ENCODE measurements at regions not wholly inside any gene's neighbourhood (a gene's known extent, or its start where the extent isn't known, plus 50 kb on each side); places are given as distances from the start of the nearest gene placed in this dataset.

GRCh38 chrX:829145-829544 lies 198.6 kb downstream of the SHOX start:
- Histone ChIP-seq H3K27me3 (replicated peaks; ENCODE audit: insufficient read depth, low read depth, low read length, poor library complexity) (no peaks in the 10 kb centered on the region), H3K4me3 (ENCODE audit: low read depth, low read length, poor library complexity, severe bottlenecking) (no peak overlapping the region), H3K36me3 (ENCODE audit: insufficient read depth, low read length, poor library complexity, severe bottlenecking) (no peaks in the 10 kb centered on the region), H3K27ac (ENCODE audit: low read depth, low read length, poor library complexity, severe bottlenecking) (no peak overlapping the region), H3K9me3 (ENCODE audit: low read depth, low read length, poor library complexity, severe bottlenecking) (peaks cover 11% of the 10 kb centered on the region), H3K4me1 (ENCODE audit: insufficient read depth, low read length, poor library complexity, severe bottlenecking) (no peaks in the 10 kb centered on the region)
- ChIA-PET CTCF (no interaction called here), POLR2A (ENCODE audit: low non-redundant PET) (no interaction called here)
- BruUV-seq (replicated peaks): no TSS peak
- no peak for TF ChIP-seq CTCF (conservative IDR thresholded peaks at IDR 0.05; ENCODE audit: low read depth, low read length)
- no peak for TF ChIP-seq EZH2 (IDR thresholded peaks at IDR 0.05; ENCODE audit: borderline replicate concordance, low read depth, low read length, poor library complexity, severe bottlenecking)
- intact Hi-C loops (cut with micrococcal nuclease; ENCODE audit: unreplicated experiment): no loop called here
- DNase-seq (ENCODE audit: low spot score): no peak

- H3K9me3 ChIP-seq (ENCODE audit: low read depth, low read length, poor library complexity, severe bottlenecking): peaks cover 11% of the 10 kb centered on the region
- H3K27ac ChIP-seq (ENCODE audit: low read depth, low read length, poor library complexity, severe bottlenecking): no peak overlapping the region
- TF ChIP-seq EZH2 (IDR thresholded peaks at IDR 0.05; ENCODE audit: borderline replicate concordance, low read depth, low read length, poor library complexity, severe bottlenecking) (no peak), CTCF (conservative IDR thresholded peaks at IDR 0.05; ENCODE audit: low read depth, low read length) (no peak)
- no TSS peak for BruUV-seq (replicated peaks)
- DNase-seq (ENCODE audit: low spot score): no peak
- POLR2A ChIA-PET (ENCODE audit: low non-redundant PET): no interaction called here
- no peak overlapping the region for H3K4me3 ChIP-seq (ENCODE audit: low read depth, low read length, poor library complexity, severe bottlenecking)
- H3K27me3 ChIP-seq (replicated peaks; ENCODE audit: insufficient read depth, low read depth, low read length, poor library complexity): no peaks in the 10 kb centered on the region
- H3K36me3 ChIP-seq (ENCODE audit: insufficient read depth, low read length, poor library complexity, severe bottlenecking): no peaks in the 10 kb centered on the region
- H3K4me1 ChIP-seq (ENCODE audit: insufficient read depth, low read length, poor library complexity, severe bottlenecking): no peaks in the 10 kb centered on the region
- intact Hi-C loops (cut with micrococcal nuclease; ENCODE audit: unreplicated experiment): no loop called here
- CTCF ChIA-PET: no interaction called here
These were observed 197.9 kb downstream of the SHOX start for GRCh38 chrX:828411-828959.

- DNase-seq (ENCODE audit: low spot score): no peak
- Histone ChIP-seq H3K27ac (ENCODE audit: low read depth, low read length, poor library complexity, severe bottlenecking) (no peak overlapping the region), H3K9me3 (ENCODE audit: low read depth, low read length, poor library complexity, severe bottlenecking) (peaks cover 11% of the 10 kb centered on the region), H3K4me1 (ENCODE audit: insufficient read depth, low read length, poor library complexity, severe bottlenecking) (no peaks in the 10 kb centered on the region), H3K27me3 (replicated peaks; ENCODE audit: insufficient read depth, low read depth, low read length, poor library complexity) (no peaks in the 10 kb centered on the region), H3K4me3 (ENCODE audit: low read depth, low read length, poor library complexity, severe bottlenecking) (no peak overlapping the region), H3K36me3 (ENCODE audit: insufficient read depth, low read length, poor library complexity, severe bottlenecking) (no peaks in the 10 kb centered on the region)
- no TSS peak for BruUV-seq (replicated peaks)
- intact Hi-C loops (cut with micrococcal nuclease; ENCODE audit: unreplicated experiment): no loop called here
- ChIA-PET CTCF (no interaction called here), POLR2A (ENCODE audit: low non-redundant PET) (no interaction called here)
- no peak for TF ChIP-seq CTCF (conservative IDR thresholded peaks at IDR 0.05; ENCODE audit: low read depth, low read length)
- TF ChIP-seq EZH2 (IDR thresholded peaks at IDR 0.05; ENCODE audit: borderline replicate concordance, low read depth, low read length, poor library complexity, severe bottlenecking): no peak
These were observed 195.9 kb downstream of the SHOX start for GRCh38 chrX:826448-826847.

Data from A673 (cell line).